ENCODE measurements at regions not wholly inside any gene's neighbourhood (a gene's known extent, or its start where the extent isn't known, plus 50 kb on each side); places are given as distances from the start of the nearest gene placed in this dataset.

DNA sequence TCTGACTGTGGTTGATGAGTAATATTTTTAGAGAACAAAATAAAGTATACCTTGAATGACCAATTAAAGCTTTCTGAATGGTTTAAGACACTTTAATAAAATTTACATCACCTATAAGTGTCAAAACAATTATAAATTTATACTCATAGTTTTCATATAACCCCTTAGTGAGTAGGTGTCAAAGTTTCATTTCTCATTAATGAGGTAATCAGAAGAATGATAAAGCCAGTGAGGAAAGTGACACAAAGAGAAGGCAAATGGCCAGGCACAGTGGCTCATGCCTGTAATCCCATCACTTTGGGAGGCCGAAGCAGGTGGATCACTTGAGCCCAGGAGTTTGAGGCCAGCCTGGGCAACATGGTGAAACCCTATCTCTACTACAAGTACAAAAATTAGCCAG lies 60.8 kb upstream of the CTLA4 start:
- TF ChIP-seq SP1 (IDR thresholded peaks at IDR 0.05) (no peak), ELF4 (IDR thresholded peaks at IDR 0.05) (no peak), NFRKB (IDR thresholded peaks at IDR 0.05) (no peak), SUZ12 (IDR thresholded peaks at IDR 0.05) (no peak), TARDBP (IDR thresholded peaks at IDR 0.05) (no peak), FOXM1 (IDR thresholded peaks at IDR 0.05; ENCODE audit: borderline replicate concordance) (no peak), L3MBTL2 (conservative IDR thresholded peaks at IDR 0.05) (no peak), FOXA1 (IDR thresholded peaks at IDR 0.05) (no peak), HDGF (IDR thresholded peaks at IDR 0.05; ENCODE audit: borderline replicate concordance) (no peak), LEF1 (IDR thresholded peaks at IDR 0.05; ENCODE audit: borderline replicate concordance) (no peak), FOXK2 (IDR thresholded peaks at IDR 0.05) (no peak), ZNF384 (IDR thresholded peaks at IDR 0.05) (no peak)
- TF ChIP-seq, protein P1, sequence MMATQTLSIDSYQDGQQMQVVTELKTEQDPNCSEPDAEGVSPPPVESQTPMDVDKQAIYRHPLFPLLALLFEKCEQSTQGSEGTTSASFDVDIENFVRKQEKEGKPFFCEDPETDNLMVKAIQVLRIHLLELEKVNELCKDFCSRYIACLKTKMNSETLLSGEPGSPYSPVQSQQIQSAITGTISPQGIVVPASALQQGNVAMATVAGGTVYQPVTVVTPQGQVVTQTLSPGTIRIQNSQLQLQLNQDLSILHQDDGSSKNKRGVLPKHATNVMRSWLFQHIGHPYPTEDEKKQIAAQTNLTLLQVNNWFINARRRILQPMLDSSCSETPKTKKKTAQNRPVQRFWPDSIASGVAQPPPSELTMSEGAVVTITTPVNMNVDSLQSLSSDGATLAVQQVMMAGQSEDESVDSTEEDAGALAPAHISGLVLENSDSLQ (IDR thresholded peaks at IDR 0.05), result no peak

All from HEK293T (cell line).